ENCODE measurements at regions not wholly inside any gene's neighbourhood (a gene's known extent, or its start where the extent isn't known, plus 50 kb on each side); places are given as distances from the start of the nearest gene placed in this dataset.

- DNase-seq (ENCODE audit: low spot score) (no peak), ATAC-seq (no peak)
- intact Hi-C loops (cut with DNase I) = no loop called here
Measured at GRCh38 chr7:86923527-86923926, 135.9 kb downstream of the ELAPOR2 start.

- ATAC-seq = no peak
- no peak for DNase-seq (ENCODE audit: low spot score)
- intact Hi-C loops (cut with DNase I) = no loop called here
Measured at GRCh38 chr7:86920154-86920553, 139.3 kb downstream of the ELAPOR2 start.

GRCh38 chr7:86918245-86918644 is 141.2 kb downstream of the ELAPOR2 start:
- intact Hi-C loops (cut with DNase I) = no loop called here
- no peak for ATAC-seq
- DNase-seq (ENCODE audit: low spot score) = no peak

- no peak for DNase-seq (ENCODE audit: low spot score)
- no peak for ATAC-seq
- intact Hi-C loops (cut with DNase I) = no loop called here
Measured at GRCh38 chr7:86916277-86916825, 143.1 kb downstream of the ELAPOR2 start.

- ATAC-seq (no peak), DNase-seq (ENCODE audit: low spot score) (no peak)
- intact Hi-C loops (cut with DNase I) = no loop called here
Measured at GRCh38 chr7:86914551-86914950, 144.9 kb downstream of the ELAPOR2 start.
